DND-41 (cell line): ENCODE measurements at regions not wholly inside any gene's neighbourhood (a gene's known extent, or its start where the extent isn't known, plus 50 kb on each side); places are given as distances from the start of the nearest gene placed in this dataset.

Experiments used
- ATAC-seq: fragments of 200-7000 bp; cut with Tn5 transposase; 3 replicates; pipeline ENCODE4 v1.9.1; 2021; ENCODE audit warnings: low read depth; ENCODE audit not compliant: insufficient read depth
- DNase-seq: peaks from one replicate; pipeline ENCODE4 v3.0.0-alpha.2; 2020
- H2AFZ ChIP-seq: 2 replicates; pipeline ENCODE4 v1.6.0; 2012; ENCODE audit warnings: low read depth, low read length
- H3K27ac ChIP-seq: 2 replicates; pipeline ENCODE4 v1.5.1; 2012; ENCODE audit warnings: low read length, inconsistent platforms
- H3K27me3 ChIP-seq: fragments of 200-600 bp; sonication (generic); 2 replicates; pipeline ENCODE4 v1.6.0; 2012; ENCODE audit warnings: low read length, mild to moderate bottlenecking, inconsistent platforms; ENCODE audit not compliant: insufficient read depth, poor library complexity
- H3K36me3 ChIP-seq: 2 replicates; pipeline ENCODE4 v1.5.1; 2012; ENCODE audit warnings: low read length, inconsistent platforms; ENCODE audit not compliant: insufficient read depth
- H3K4me1 ChIP-seq: 2 replicates; pipeline ENCODE4 v1.5.1; 2012; ENCODE audit warnings: mild to moderate bottlenecking, low read length; ENCODE audit not compliant: insufficient read depth
- H3K4me2 ChIP-seq: 2 replicates; pipeline ENCODE4 v1.6.0; 2012; ENCODE audit warnings: mild to moderate bottlenecking, moderate library complexity, low read length, inconsistent platforms; ENCODE audit not compliant: insufficient read depth
- H3K4me3 ChIP-seq, 2 experiments: fragments of 200-600 bp in 1 of 2; shearing (Covaris generic) in 1 of 2; 2 replicates each; pipeline ENCODE4 v1.5.1; 2012 to 2016; ENCODE audit warnings: inconsistent platforms in 2 of 2, low read length in 2 of 2, mild to moderate bottlenecking in 2 of 2, low read depth in 1 of 2, moderate library complexity in 1 of 2
- H3K79me2 ChIP-seq: 2 replicates; pipeline ENCODE4 v1.6.0; 2012; ENCODE audit warnings: low read length, inconsistent platforms; ENCODE audit not compliant: insufficient read depth
- H3K9ac ChIP-seq: 2 replicates; pipeline ENCODE4 v1.6.0; 2012; ENCODE audit warnings: low read depth, mild to moderate bottlenecking, inconsistent platforms, low read length, moderate library complexity
- H3K9me3 ChIP-seq: 2 replicates; pipeline ENCODE4 v1.5.1; 2012; ENCODE audit warnings: low read length, moderate library complexity, mild to moderate bottlenecking, inconsistent platforms; ENCODE audit not compliant: insufficient read depth, severe bottlenecking
- H4K20me1 ChIP-seq: 2 replicates; pipeline ENCODE4 v1.6.0; 2012; ENCODE audit warnings: low read length; ENCODE audit not compliant: insufficient read depth
- EZH2 ChIP-seq: IDR thresholded peaks from 3 replicates; pipeline ENCODE4 v1.6.1; 2012; ENCODE audit warnings: borderline replicate concordance, low read depth, mild to moderate bottlenecking, moderate library complexity, low read length, inconsistent platforms; ENCODE audit not compliant: severe bottlenecking
- TF ChIP-seq, protein P1 (sequence below): IDR thresholded peaks from 2 replicates; pipeline ENCODE4 v1.5.1; 2012; ENCODE audit warnings: borderline replicate concordance, low read length, moderate library complexity, mild to moderate bottlenecking; ENCODE audit not compliant: poor library complexity, severe bottlenecking; ENCODE audit errors: extremely low read depth

DNA sequence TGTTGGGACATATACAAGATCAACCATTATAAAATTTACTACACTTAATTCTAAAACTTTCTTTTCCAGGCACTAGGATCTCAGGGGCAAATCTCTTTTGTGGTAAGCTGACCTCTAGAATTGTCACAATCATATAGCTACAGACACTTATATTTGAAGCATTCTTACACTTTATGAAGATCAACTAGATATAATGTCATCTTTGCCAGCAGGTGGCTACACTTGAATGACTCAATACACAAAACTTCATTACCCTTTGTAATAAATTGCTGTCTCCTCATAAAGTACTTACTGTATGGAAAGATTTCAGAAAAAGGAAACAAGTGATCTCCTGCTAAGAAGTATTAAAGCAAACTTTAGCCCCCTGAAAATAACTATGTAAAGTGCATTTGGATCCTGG is 77.8 kb downstream of the RDH14 start:
- H2AFZ ChIP-seq = no peak overlapping the region
- H3K9me3 ChIP-seq = no peaks in the 10 kb centered on the region
- no peak for ATAC-seq
- no peak for DNase-seq
- H3K27me3 ChIP-seq = no peaks in the 10 kb centered on the region
- H4K20me1 ChIP-seq = no peaks in the 10 kb centered on the region
- no peak overlapping the region for H3K27ac ChIP-seq
- H3K36me3 ChIP-seq = no peaks in the 10 kb centered on the region
- no peak overlapping the region for H3K4me2 ChIP-seq
- H3K9ac ChIP-seq = no peak overlapping the region
- H3K4me3 ChIP-seq = no peak overlapping the region
- H3K4me1 ChIP-seq = no peaks in the 10 kb centered on the region
- H3K79me2 ChIP-seq = no peaks in the 10 kb centered on the region
- TF ChIP-seq, protein P1, sequence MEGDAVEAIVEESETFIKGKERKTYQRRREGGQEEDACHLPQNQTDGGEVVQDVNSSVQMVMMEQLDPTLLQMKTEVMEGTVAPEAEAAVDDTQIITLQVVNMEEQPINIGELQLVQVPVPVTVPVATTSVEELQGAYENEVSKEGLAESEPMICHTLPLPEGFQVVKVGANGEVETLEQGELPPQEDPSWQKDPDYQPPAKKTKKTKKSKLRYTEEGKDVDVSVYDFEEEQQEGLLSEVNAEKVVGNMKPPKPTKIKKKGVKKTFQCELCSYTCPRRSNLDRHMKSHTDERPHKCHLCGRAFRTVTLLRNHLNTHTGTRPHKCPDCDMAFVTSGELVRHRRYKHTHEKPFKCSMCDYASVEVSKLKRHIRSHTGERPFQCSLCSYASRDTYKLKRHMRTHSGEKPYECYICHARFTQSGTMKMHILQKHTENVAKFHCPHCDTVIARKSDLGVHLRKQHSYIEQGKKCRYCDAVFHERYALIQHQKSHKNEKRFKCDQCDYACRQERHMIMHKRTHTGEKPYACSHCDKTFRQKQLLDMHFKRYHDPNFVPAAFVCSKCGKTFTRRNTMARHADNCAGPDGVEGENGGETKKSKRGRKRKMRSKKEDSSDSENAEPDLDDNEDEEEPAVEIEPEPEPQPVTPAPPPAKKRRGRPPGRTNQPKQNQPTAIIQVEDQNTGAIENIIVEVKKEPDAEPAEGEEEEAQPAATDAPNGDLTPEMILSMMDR = no peak
- no peak for TF ChIP-seq EZH2

DNA sequence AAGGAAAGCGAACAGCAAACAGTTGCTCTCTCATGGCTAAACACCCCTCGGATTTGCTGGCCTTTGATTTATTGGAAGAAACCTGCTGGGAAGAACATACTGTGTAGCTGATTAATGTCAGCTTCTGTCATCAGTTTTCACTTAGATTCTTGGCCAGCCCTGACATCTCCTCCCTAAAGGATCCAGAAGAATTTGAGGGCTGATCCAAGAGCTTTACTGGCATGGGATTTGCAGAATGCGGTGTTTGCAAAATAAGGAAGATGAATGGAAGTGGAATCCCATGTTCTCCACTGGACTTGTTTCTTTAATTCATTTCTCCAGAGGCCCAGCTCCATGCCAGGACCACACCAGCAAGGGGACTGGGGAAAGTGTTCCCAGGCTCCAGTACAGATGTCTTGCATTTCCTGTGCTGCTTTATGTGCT is 80.5 kb downstream of the RDH14 start:
- no peak overlapping the region for H3K4me3 ChIP-seq
- no peak overlapping the region for H3K4me2 ChIP-seq
- H3K9ac ChIP-seq = no peak overlapping the region
- no peaks in the 10 kb centered on the region for H3K27me3 ChIP-seq
- no peak overlapping the region for H3K27ac ChIP-seq
- TF ChIP-seq, protein P1 = no peak
- TF ChIP-seq EZH2 = no peak
- ATAC-seq = no peak
- no peaks in the 10 kb centered on the region for H3K4me1 ChIP-seq
- no peak overlapping the region for H2AFZ ChIP-seq
- no peaks in the 10 kb centered on the region for H3K79me2 ChIP-seq
- DNase-seq = no peak
- no peaks in the 10 kb centered on the region for H3K36me3 ChIP-seq
- H3K9me3 ChIP-seq = no peaks in the 10 kb centered on the region
- H4K20me1 ChIP-seq = no peaks in the 10 kb centered on the region

DNA sequence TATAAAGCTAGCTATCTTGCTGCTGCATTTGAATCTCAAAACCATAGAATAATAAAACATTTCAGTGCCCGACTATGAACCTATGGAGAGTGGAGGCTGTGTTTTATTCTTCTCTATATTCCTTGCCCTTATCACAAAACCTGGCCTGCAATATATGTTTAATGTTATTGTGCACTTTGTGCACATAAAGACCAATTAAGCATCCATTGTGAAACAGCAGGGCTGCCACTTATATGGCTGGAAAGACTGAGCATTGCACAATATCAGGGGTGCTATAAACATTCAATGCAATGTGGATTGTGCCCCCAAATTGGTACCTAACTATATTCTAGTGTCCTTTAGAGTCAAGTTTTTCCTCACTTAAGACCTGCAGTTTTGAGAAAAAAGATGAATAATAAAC is 83.2 kb downstream of the RDH14 start:
- Histone ChIP-seq H3K36me3 (no peaks in the 10 kb centered on the region), H3K4me3 (no peak overlapping the region), H3K27ac (no peak overlapping the region), H3K4me1 (no peaks in the 10 kb centered on the region), H3K27me3 (peaks cover 12% of the 10 kb centered on the region), H3K4me2 (no peak overlapping the region), H2AFZ (no peak overlapping the region), H3K9ac (no peak overlapping the region), H3K9me3 (no peaks in the 10 kb centered on the region), H4K20me1 (no peaks in the 10 kb centered on the region), H3K79me2 (no peaks in the 10 kb centered on the region)
- DNase-seq (no peak), ATAC-seq (no peak)
- TF ChIP-seq EZH2 = no peak
- TF ChIP-seq, protein P1 = no peak

DNA sequence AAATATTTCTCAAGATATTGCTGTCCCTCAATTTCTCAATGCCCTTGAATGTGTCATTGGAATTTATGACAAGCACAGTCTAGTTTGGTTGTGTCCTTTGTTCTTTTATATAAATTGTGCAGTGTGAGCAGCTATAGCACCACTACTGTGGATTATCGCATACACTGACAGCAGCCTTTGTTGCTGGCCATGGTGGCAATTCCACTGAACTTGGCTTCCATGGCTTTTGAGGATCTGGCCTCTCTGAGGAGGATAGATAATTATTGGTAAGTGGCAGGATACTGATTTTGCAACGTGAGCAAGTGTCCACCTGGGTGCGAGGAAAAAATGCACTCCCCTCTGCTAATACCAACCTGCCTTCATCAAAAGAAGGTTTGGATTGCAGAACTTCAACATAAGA is 84.0 kb downstream of the RDH14 start:
- no peaks in the 10 kb centered on the region for H3K79me2 ChIP-seq
- DNase-seq (no peak), ATAC-seq (no peak)
- no peak overlapping the region for H3K27ac ChIP-seq
- H3K4me1 ChIP-seq = no peaks in the 10 kb centered on the region
- no peak overlapping the region for H3K4me2 ChIP-seq
- H3K27me3 ChIP-seq = peaks cover 12% of the 10 kb centered on the region
- no peaks in the 10 kb centered on the region for H3K9me3 ChIP-seq
- no peak overlapping the region for H2AFZ ChIP-seq
- no peak overlapping the region for H3K9ac ChIP-seq
- H3K36me3 ChIP-seq = no peaks in the 10 kb centered on the region
- H3K4me3 ChIP-seq = no peak overlapping the region
- no peaks in the 10 kb centered on the region for H4K20me1 ChIP-seq
- TF ChIP-seq, protein P1 = no peak
